Endothelial cell of umbilical vein (primary cell): ENCODE measurements at regions not wholly inside any gene's neighbourhood (a gene's known extent, or its start where the extent isn't known, plus 50 kb on each side); places are given as distances from the start of the nearest gene placed in this dataset.

Source experiments
- BruUV-seq: library from RNA; stranded (reverse); fragments of 400-500 nt; replicated peaks from 2 replicates; lab custom pipeline; 2021; lab: Mats Ljungman, UMichigan
- CTCF ChIA-PET: fragments of 300-600, 350-600 bp; sonication (Branson Sonifier 250); formaldehyde crosslinking; loops from one replicate; lab custom pipeline; 2021; ENCODE audit warnings: antibody characterized with exemption, inconsistent platforms; lab: Charles Lee
- POLR2A ChIA-PET: fragments of 300-600, 350-600 bp; sonication (Branson Sonifier 250); formaldehyde crosslinking; loops from one replicate; lab custom pipeline; 2021; ENCODE audit warnings: antibody characterized with exemption, inconsistent platforms; lab: Charles Lee
- DNase-seq: peaks from one replicate; pipeline ENCODE4 v3.0.0-alpha.2; 2011; ENCODE audit warnings: low read depth, low spot score
- FAIRE-seq: peaks from 2 replicates; lab custom pipeline; 2011; peaks lifted over from hg19 to GRCh38; lab: Jason Lieb, UNC
- H2AFZ ChIP-seq: 2 replicates; pipeline ENCODE4 v1.6.0; 2012; ENCODE audit warnings: low read depth, low read length, control low read depth, inconsistent platforms
- H3K27ac ChIP-seq: 2 replicates; pipeline ENCODE4 v1.5.1; 2011; ENCODE audit warnings: low read depth, mild to moderate bottlenecking, control low read depth, low read length, moderate library complexity; ENCODE audit not compliant: insufficient read depth
- H3K27me3 ChIP-seq, 2 experiments: 2 replicates each; pipeline versions ENCODE4 v1.6.0 to v1.6.1; 2011; ENCODE audit warnings: low read length in 2 of 2, mixed read lengths in 1 of 2; ENCODE audit not compliant: control insufficient read depth in 2 of 2, insufficient read depth in 2 of 2
- H3K36me3 ChIP-seq, 2 experiments: 2 replicates in 1 of 2; 3 replicates in 1 of 2; pipeline ENCODE4 v1.5.1; 2011; ENCODE audit warnings: low read length in 2 of 2, mild to moderate bottlenecking in 1 of 2, moderate library complexity in 1 of 2; ENCODE audit not compliant: control insufficient read depth in 2 of 2, insufficient read depth in 2 of 2; ENCODE audit errors: extremely low read depth in 1 of 2
- H3K4me1 ChIP-seq: 3 replicates; pipeline ENCODE4 v1.5.1; 2011; ENCODE audit warnings: mild to moderate bottlenecking, low read length; ENCODE audit not compliant: control insufficient read depth, insufficient read depth; ENCODE audit errors: extremely low read depth
- H3K4me2 ChIP-seq: 2 replicates; pipeline ENCODE4 v1.6.1; 2011; ENCODE audit warnings: low read length, control low read depth, mixed read lengths; ENCODE audit not compliant: insufficient read depth
- H3K4me3 ChIP-seq, 3 experiments: fragments of 200-600 bp in 1 of 3; sonication (generic), shearing (Covaris generic) in 1 of 3; replicated peaks in 1 of 3; 2 replicates each; pipeline ENCODE4 v1.5.1; 2011 to 2016; ENCODE audit warnings: control low read depth in 3 of 3, low read length in 3 of 3, mild to moderate bottlenecking in 2 of 3, inconsistent platforms in 1 of 3, low read depth in 1 of 3, moderate library complexity in 1 of 3; ENCODE audit not compliant: insufficient read depth in 1 of 3
- H3K79me2 ChIP-seq: 2 replicates; pipeline ENCODE4 v1.6.0; 2012; ENCODE audit warnings: low read length, inconsistent platforms; ENCODE audit not compliant: control insufficient read depth, insufficient read depth
- H3K9ac ChIP-seq: replicated peaks from 2 replicates; pipeline ENCODE3; 2011; ENCODE audit warnings: low read length, control low read depth; ENCODE audit not compliant: insufficient read depth; ENCODE audit errors: extremely low read depth
- H3K9me1 ChIP-seq: replicated peaks from 3 replicates; pipeline ENCODE4 v1.6.0; 2011; ENCODE audit warnings: mild to moderate bottlenecking, low read length; ENCODE audit not compliant: control insufficient read depth, insufficient read depth; ENCODE audit errors: extremely low read depth
- H3K9me3 ChIP-seq: replicated peaks from 2 replicates; pipeline ENCODE4 v1.5.1; 2012; ENCODE audit warnings: low read length, inconsistent platforms; ENCODE audit not compliant: control insufficient read depth, insufficient read depth
- H4K20me1 ChIP-seq: replicated peaks from 2 replicates; pipeline ENCODE3; 2011; ENCODE audit warnings: mild to moderate bottlenecking, low read length; ENCODE audit not compliant: control insufficient read depth, insufficient read depth; ENCODE audit errors: extremely low read depth
- EZH2 ChIP-seq: IDR thresholded peaks from 2 replicates; pipeline ENCODE4 v1.6.1; 2012; ENCODE audit warnings: borderline replicate concordance, low read depth, mild to moderate bottlenecking, moderate library complexity, low read length, inconsistent platforms; ENCODE audit not compliant: severe bottlenecking
- FOS ChIP-seq: IDR thresholded peaks from 2 replicates; pipeline ENCODE4 v1.6.1; 2011; ENCODE audit warnings: mild to moderate bottlenecking, low read length, moderate library complexity, borderline replicate concordance; ENCODE audit not compliant: insufficient read depth
- GATA2 ChIP-seq: IDR thresholded peaks from 2 replicates; pipeline ENCODE4 v1.7.0; 2011; ENCODE audit warnings: low read depth, mild to moderate bottlenecking, moderate library complexity, mixed read lengths, low read length; ENCODE audit not compliant: insufficient read length, insufficient read depth
- JUN ChIP-seq: IDR thresholded peaks from 2 replicates; pipeline ENCODE4 v1.6.1; 2011; ENCODE audit warnings: borderline replicate concordance, low read depth; ENCODE audit not compliant: insufficient read length, insufficient read depth
- MYC ChIP-seq: IDR thresholded peaks from one replicate; pipeline ENCODE4 v1.6.1; 2011; ENCODE audit warnings: mild to moderate bottlenecking, low read depth, low read length
- POLR2A ChIP-seq: IDR thresholded peaks from 2 replicates; pipeline ENCODE4 v1.6.1; 2012; ENCODE audit warnings: low read depth, mild to moderate bottlenecking, control low read depth, low read length
- POLR2AphosphoS5 ChIP-seq: IDR thresholded peaks from 2 replicates; pipeline ENCODE4 v1.6.1; 2012; ENCODE audit warnings: low read depth, mild to moderate bottlenecking, control low read depth, low read length, moderate library complexity; ENCODE audit not compliant: insufficient read depth
- dilution Hi-C: fragments of 300-500 bp; cut with MboI; formaldehyde crosslinking; loops from one replicate; pipeline ENCODE4 v1.15.0; 2019; ENCODE audit warnings: low sequenced_read_pairs; ENCODE audit not compliant: extremely low pct_ligation_motif_present
- intact Hi-C: fragments of 100-400 bp; cut with micrococcal nuclease; formaldehyde crosslinking; loops from one replicate; pipeline ENCODE4 v1.10.0; 2022
- TF ChIP-seq, protein P1 (sequence below), 2 donors: IDR thresholded peaks; 1 replicate in 1 of 2; 2 replicates in 1 of 2; pipeline ENCODE4 v1.5.1; 2011; ENCODE audit warnings: low read length in 2 of 2, mild to moderate bottlenecking in 2 of 2, moderate library complexity in 2 of 2, control low read depth in 1 of 2, inconsistent platforms in 1 of 2, low read depth in 1 of 2; ENCODE audit not compliant: insufficient read depth in 1 of 2; ENCODE audit errors: extremely low read depth in 1 of 2
- TF ChIP-seq, protein P2 (sequence below): IDR thresholded peaks from 2 replicates; pipeline ENCODE4 v1.6.1; 2011; ENCODE audit not compliant: insufficient read depth, insufficient read length

DNA sequence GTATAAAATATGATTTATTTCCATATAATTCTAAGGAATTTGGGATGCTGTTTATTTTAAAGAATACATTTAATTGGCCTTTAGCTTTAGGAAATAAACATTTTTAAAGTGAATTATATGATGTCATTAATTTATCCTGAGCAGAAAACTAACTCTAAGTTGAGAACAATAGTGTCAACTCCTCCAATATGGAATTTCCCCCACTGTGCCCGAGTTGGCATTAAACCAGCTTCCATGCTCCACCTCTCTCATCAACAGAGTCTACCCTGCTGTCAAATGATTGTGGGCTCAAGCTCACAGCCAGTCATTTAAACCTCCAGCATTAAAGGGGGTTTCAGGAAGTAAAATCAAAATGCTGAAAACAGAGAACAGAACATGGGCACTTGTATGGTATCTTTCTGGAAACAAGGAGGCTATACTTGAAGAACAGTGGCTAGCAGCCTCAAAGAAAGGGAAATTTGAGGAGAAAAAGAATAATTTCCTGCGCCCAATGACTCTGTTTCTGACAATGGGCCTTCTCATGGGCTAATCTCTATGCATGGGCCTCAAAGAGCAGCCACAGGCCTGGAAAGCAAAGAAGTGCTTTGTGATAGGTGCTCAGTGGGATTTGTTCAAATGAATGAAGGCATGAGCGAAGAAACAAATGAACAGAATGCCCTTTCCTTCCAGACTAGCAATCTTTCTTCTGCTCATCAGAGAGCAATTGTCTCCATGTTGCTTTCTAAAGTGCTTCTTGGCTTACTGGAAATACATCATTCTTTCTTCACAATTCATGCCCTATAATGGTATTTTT is 252.8 kb downstream of the MTX2 start:
- Histone ChIP-seq H3K4me2 (no peak overlapping the region), H3K9ac (no peak overlapping the region), H3K79me2 (no peaks in the 10 kb centered on the region), H3K9me3 (no peaks in the 10 kb centered on the region), H3K4me1 (peaks cover 25% of the 10 kb centered on the region), H4K20me1 (no peaks in the 10 kb centered on the region), H3K36me3 (no peaks in the 10 kb centered on the region), H3K4me3 (no peak overlapping the region), H3K27ac (no peak overlapping the region), H2AFZ (no peak overlapping the region), H3K9me1 (no peaks in the 10 kb centered on the region), H3K27me3 (no peaks in the 10 kb centered on the region)
- no TSS peak for BruUV-seq
- ChIA-PET POLR2A (no interaction called here), CTCF (interaction anchor here (1.2 to 2.0 kb wide), 4 partner anchors 8 to 67 kb away, joined by 3 to 9 read pairs (median 5); no protein-coding TSS in a partner anchor)
- FAIRE-seq (no peak), DNase-seq (peak; percentile 81)
- intact Hi-C loops = no loop called here
- TF ChIP-seq POLR2A (no peak), EZH2 (no peak), JUN (no peak), GATA2 (no peak), FOS (no peak), POLR2AphosphoS5 (no peak), MYC (no peak)
- TF ChIP-seq, protein P1, sequence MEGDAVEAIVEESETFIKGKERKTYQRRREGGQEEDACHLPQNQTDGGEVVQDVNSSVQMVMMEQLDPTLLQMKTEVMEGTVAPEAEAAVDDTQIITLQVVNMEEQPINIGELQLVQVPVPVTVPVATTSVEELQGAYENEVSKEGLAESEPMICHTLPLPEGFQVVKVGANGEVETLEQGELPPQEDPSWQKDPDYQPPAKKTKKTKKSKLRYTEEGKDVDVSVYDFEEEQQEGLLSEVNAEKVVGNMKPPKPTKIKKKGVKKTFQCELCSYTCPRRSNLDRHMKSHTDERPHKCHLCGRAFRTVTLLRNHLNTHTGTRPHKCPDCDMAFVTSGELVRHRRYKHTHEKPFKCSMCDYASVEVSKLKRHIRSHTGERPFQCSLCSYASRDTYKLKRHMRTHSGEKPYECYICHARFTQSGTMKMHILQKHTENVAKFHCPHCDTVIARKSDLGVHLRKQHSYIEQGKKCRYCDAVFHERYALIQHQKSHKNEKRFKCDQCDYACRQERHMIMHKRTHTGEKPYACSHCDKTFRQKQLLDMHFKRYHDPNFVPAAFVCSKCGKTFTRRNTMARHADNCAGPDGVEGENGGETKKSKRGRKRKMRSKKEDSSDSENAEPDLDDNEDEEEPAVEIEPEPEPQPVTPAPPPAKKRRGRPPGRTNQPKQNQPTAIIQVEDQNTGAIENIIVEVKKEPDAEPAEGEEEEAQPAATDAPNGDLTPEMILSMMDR (IDR thresholded peaks at IDR 0.05; ENCODE audit: extremely low read depth in 1 of 2, insufficient read depth in 1 of 2, low read depth in 1 of 2, low read length in 2 of 2) = no peak
- TF ChIP-seq, protein P2, sequence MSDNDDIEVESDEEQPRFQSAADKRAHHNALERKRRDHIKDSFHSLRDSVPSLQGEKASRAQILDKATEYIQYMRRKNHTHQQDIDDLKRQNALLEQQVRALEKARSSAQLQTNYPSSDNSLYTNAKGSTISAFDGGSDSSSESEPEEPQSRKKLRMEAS = no peak
- dilution Hi-C loops = no loop called here
